GM19025 (cell line): ENCODE measurements at regions not wholly inside any gene's neighbourhood (a gene's known extent, or its start where the extent isn't known, plus 50 kb on each side); places are given as distances from the start of the nearest gene placed in this dataset.

ENCODE experiments used
- ATAC-seq: cut with Tn5 transposase; IDR thresholded peaks from one replicate; pipeline ENCODE4 v1.9.1; 2021; ENCODE audit warnings: mild to moderate bottlenecking, low read depth, moderate library complexity; ENCODE audit not compliant: unreplicated experiment

GRCh38 chr1:71269179-71269578 is 188.3 kb upstream of the ZRANB2 start:
- ATAC-seq = no peak

DNA sequence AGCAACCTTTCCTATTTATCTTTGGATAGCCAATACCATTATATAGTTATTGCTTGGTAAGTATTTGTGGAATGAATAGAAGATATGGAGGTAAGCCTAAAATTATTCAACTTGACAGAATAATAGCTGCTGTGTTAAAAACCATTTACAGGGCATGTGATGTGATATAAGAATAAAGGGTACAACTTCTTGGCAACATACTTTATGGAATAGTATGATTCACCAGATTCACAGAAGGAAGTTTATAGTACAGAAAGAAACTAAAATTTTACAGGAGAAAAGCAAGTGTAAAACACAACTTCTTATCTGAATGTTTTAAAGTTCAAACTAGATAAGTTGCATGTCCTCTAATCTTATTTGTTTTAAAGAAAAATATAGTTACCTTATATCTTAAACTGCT is 186.4 kb upstream of the ZRANB2 start:
- no peak for ATAC-seq

DNA sequence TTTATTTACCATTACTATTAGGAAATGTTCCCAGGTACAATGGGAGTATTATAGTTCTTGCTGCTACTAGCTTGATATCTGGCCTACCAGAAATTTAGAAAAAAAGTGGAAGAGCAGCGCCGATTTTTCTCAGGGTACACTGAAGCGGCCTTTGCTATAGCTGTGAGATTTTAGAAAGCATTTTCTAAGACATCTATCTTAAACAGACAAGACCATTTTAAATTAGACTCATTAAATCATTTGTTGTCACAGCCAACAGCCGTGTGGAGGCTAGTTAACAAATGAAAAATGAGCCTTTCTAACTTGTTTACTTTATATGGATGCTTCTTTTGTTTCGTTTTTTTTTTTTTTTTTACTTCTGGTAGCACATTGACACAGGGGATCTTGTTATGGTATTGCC is 183.2 kb upstream of the ZRANB2 start:
- no peak for ATAC-seq

- ATAC-seq = no peak
Measured at GRCh38 chr1:71262970-71263369, 182.1 kb upstream of the ZRANB2 start.

DNA sequence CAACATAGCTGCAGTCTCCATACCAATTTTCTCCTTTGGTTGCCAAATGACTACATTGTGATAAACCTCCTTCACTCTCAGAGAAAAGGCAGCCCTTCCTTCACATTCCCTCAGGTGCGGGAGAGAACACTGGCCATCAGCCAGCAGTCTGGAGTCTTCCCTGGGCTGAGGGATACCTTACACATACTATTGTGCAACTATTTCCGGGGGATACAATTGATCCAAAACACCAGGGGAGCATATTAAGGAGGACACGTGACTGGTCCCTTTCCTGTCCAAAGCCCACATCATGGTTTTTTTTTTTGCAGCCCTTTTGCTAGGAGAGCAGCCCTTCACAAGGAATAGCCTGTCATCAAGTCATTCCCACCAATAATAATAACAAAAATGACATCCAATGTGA is 172.1 kb upstream of the ZRANB2 start:
- ATAC-seq = no peak

GRCh38 chr1:71245246-71245645 is 164.4 kb upstream of the ZRANB2 start:
- no peak for ATAC-seq

DNA sequence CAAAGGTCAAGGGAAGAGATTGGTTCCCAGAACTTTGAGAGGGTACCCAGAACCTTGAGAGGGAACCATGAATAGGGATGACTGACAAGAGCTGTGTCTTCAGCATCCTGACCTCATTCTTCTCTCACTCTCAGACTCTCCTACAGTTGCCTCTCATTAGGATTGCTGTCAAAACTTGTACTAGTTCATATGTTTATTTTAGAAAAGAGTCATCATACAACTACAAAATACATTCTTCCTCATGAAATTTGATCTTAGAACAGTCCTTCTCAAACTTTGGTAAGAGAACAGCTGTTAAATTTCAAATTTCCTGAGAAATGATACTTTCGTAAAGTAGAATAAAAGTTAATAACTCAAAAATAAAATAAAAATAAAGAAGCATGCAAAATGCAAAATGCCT is 161.4 kb upstream of the ZRANB2 start:
- ATAC-seq = no peak

DNA sequence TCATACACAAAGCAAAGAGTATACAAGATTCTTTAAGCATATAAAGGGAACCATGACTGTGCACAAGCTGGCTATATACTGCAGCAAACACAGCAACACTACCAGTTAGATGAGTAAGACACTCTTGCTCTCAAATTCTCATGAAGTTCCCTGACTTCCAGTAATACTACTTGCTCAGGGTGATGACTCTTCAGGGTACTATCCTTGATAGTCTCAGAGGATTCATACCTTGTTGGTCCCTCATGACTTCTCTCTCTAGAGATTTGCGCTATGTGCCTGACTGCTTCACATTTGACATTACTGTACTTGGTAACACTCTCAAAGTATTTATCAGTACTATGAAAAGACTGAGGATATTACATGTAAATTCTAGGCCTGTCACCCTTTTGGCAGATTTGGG is 159.8 kb upstream of the ZRANB2 start:
- ATAC-seq = no peak

DNA sequence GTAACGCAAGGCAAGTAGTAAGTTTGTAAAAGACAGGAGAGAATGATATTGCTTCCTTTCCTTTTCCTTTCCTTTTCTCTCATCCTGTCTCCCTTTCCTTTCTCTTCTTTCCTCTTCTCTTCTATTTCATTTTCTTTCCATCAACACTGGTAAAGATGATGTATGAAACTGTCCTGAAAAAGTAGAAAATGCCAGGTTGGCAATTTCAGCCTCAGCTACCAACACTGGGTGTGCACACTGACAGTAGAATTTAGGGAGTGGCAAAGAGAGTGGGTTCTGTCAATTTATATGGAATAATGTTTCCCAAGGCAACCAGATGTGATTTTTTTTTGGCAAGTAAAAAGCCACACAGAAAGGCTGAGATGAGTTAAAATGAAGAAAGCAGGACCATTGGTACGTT is 155.7 kb upstream of the ZRANB2 start:
- no peak for ATAC-seq

DNA sequence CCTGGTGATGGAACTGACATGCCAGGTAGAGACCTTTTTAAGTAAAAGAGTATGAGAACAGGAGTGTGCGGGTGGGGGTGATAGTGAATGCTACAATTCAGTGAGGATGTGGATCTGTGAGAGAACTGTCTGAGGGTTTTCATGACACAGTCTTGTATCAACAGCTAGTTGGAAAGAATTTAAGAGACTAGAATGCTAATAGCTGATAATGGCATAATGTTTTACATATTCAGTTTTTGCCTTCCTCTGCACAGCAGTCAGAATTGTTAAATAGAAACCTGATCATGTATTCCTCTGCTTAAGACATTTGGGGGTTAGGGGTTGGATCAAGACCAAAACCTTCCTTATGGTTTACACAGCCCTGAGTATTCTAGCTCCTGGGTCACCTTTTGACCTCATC is 152.8 kb upstream of the ZRANB2 start:
- ATAC-seq = no peak

DNA sequence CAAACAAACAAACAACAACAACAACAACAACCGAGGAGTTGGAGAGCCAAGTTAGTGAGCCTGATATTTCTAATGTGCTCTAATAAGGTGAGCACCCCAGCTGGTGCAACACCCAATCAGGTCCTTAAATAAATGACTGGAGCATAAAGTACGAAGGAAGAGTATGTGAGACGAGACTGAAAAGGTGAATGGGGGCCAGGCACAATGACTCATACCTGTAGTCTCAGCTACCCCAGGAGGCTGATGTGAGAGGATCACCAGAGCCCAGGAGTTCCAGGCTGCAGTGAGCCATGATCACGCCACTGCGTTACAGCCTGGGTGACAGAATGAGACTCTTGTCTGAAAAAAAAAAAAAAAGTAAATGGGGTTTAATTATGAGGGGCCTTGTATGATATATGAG is 152.0 kb upstream of the ZRANB2 start:
- no peak for ATAC-seq

GRCh38 chr1:71232166-71232763 is 151.4 kb upstream of the ZRANB2 start:
- ATAC-seq = no peak

DNA sequence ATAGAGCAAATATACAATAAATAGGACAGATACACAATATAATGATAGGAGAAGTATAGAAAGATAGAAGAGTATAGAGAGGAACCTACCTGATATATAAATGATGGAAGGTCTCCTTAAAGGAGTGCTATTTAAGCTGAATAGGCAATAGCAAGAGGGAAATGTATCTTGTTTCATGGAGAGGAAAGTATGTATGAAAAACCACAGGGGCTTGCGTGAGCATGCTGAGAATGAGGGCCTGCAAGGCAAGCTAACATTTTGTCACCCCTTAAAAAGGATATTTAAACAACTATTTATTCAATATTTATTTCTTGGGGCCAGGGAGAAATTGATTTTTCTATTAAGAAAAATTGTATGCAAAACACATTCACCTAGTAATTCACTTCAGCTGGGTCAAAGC is 150.9 kb upstream of the ZRANB2 start:
- no peak for ATAC-seq

- ATAC-seq = no peak
Measured at GRCh38 chr1:71228742-71229365, 148.0 kb upstream of the ZRANB2 start.

DNA sequence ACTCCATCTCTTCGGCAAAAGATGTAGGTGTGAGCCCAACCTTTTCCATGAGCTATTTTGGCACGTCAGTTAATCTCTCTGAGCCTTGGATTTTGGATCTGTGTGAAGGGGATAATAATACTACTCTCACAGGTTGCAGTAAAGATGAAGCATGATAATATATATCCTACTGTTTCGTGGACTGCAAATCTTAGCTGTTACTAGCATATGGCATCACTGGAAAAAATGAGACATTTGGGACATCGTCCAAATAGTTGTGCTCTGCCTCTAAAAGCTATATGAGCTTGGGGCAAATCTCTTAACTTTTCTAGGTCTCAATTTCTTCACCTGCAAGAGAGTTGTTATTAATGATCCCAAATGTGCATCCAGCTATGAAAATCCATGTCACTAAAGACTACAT is 147.4 kb upstream of the ZRANB2 start:
- ATAC-seq = no peak

- no peak for ATAC-seq
Measured at GRCh38 chr1:71224741-71225377, 144.0 kb upstream of the ZRANB2 start.

DNA sequence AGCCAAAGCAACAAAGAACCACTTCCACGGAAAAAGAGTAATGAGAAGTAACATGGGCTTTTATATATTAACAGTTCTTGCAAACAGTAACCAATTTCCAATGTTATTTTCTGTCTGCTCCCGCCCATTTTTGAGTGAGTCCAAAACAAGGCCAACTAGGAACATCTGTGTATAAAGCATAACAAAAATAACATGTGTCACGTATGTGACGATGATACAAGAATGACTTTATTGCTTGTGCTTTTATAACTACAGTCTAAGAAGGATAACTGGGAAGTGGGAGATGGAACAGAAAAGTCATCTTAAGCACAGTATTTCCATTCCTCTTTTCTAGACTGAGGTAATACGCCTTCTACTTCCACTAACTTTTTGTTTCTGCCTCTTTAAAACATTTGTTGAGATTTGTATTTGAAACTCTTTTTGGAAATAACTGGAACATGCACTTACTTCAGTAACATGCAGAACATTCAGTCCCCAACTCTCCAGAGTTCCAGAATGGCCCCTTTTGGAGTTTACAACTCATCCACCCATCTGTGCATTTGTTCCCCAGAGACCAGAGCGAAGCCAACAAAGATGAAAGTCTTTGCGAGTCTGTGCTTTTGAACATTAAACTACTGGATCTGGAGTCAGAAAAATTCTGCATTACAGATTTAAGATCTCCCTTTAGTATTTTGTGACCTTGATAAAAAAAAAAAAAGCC is 143.0 kb upstream of the ZRANB2 start:
- ATAC-seq = no peak

GRCh38 chr1:71222668-71223067 is 141.8 kb upstream of the ZRANB2 start:
- no peak for ATAC-seq

- no peak for ATAC-seq
Measured at GRCh38 chr1:71210718-71211117, 129.9 kb upstream of the ZRANB2 start.

DNA sequence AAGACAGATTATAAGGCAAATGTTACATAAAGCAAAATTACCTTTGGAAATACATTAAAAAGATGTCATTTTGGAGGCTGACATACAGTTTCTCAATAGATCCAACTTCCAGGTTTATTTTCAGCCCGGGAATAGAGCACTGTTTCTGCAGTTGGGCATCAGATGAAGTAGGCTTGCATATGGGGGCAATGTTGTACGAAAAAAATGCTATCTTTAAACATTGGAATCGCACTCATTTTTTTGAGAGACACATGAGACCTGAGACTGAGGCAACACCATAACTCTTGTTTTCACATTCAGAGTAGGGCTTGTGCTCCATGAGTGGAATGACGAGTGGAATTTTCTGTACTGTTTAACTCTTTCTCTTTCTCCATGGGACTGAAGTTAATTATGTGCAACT is 122.4 kb upstream of the ZRANB2 start:
- ATAC-seq = no peak

GRCh38 chr1:71200503-71200902 is 119.7 kb upstream of the ZRANB2 start:
- no peak for ATAC-seq

GRCh38 chr1:71196685-71197084 is 115.8 kb upstream of the ZRANB2 start:
- ATAC-seq = no peak
